GM12878 (cell line): ENCODE measurements at regions not wholly inside any gene's neighbourhood (a gene's known extent, or its start where the extent isn't known, plus 50 kb on each side); places are given as distances from the start of the nearest gene placed in this dataset.

Experiments used
- ATAC-seq: fragments of 200-7000 bp; cut with Tn5 transposase; 3 replicates; pipeline ENCODE4 v1.9.1; 2020; ENCODE audit warnings: mild to moderate bottlenecking, moderate library complexity
- BruUV-seq: library from RNA; stranded (reverse); fragments of 400-500 nt; replicated peaks from 2 replicates; lab custom pipeline; 2021; lab: Mats Ljungman, UMichigan
- CTCF ChIA-PET: fragments of 300-600 bp; sonication (Branson Sonifier 250); formaldehyde crosslinking; extraction: SDS; loops from one replicate; lab custom pipeline; 2021; ENCODE audit warnings: inconsistent platforms; lab: Yijun Ruan, JAX
- POLR2A ChIA-PET: fragments of 350-600 bp; formaldehyde crosslinking; extraction: SDS; loops from one replicate; lab custom pipeline; 2021; ENCODE audit warnings: inconsistent platforms; lab: Charles Lee
- RAD21 ChIA-PET: fragments of 300-600 bp; sonication (Branson Sonifier 250); formaldehyde crosslinking; loops from one replicate; lab custom pipeline; 2023; ENCODE audit warnings: antibody characterized with exemption; ENCODE audit not compliant: unreplicated experiment; lab: Charles Lee
- SMC1A ChIA-PET: fragments of 300-600 bp; sonication (Branson Sonifier 250); formaldehyde crosslinking; loops from one replicate; lab custom pipeline; 2023; ENCODE audit not compliant: unreplicated experiment, uncharacterized antibody; lab: Charles Lee
- DNase-seq: peaks from one replicate; pipeline ENCODE4 v3.0.0-alpha.2; 2011; ENCODE audit warnings: low read depth, low spot score
- FAIRE-seq: peaks from 3 replicates; lab custom pipeline; 2011; peaks lifted over from hg19 to GRCh38; lab: Jason Lieb, UNC
- H2AFZ ChIP-seq: 2 replicates; pipeline ENCODE4 v1.6.0; 2011; ENCODE audit warnings: low read depth, low read length, control low read depth; ENCODE audit not compliant: control insufficient read depth
- H3K27ac ChIP-seq: 2 replicates; pipeline ENCODE4 v1.5.1; 2011; ENCODE audit warnings: control low read depth; ENCODE audit not compliant: control insufficient read depth, insufficient read depth
- H3K27me3 ChIP-seq, 2 experiments: replicated peaks in 1 of 2; 2 replicates each; pipeline versions ENCODE4 v1.6.0 to v1.6.1; 2011; ENCODE audit warnings: low read length in 1 of 2; ENCODE audit not compliant: control insufficient read depth in 2 of 2, insufficient read depth in 2 of 2
- H3K36me3 ChIP-seq, 2 experiments: 2 replicates each; pipeline ENCODE4 v1.5.1; 2011; ENCODE audit warnings: low read length in 1 of 2; ENCODE audit not compliant: control insufficient read depth in 2 of 2, insufficient read depth in 2 of 2
- H3K4me1 ChIP-seq: 2 replicates; pipeline ENCODE4 v1.6.1; 2011; ENCODE audit warnings: mild to moderate bottlenecking, low read length, moderate library complexity, mixed read lengths; ENCODE audit not compliant: control insufficient read depth, insufficient read depth
- H3K4me2 ChIP-seq: 2 replicates; pipeline ENCODE4 v1.6.0; 2011; ENCODE audit warnings: control low read depth; ENCODE audit not compliant: control insufficient read depth, insufficient read depth
- H3K4me3 ChIP-seq: fragments of 200-600 bp; sonication (generic); 2 replicates; pipeline ENCODE4 v1.5.1; 2016
- H3K79me2 ChIP-seq: 2 replicates; pipeline ENCODE4 v1.6.0; 2011; ENCODE audit warnings: low read length; ENCODE audit not compliant: control insufficient read depth, insufficient read depth
- H3K9ac ChIP-seq: 2 replicates; pipeline ENCODE4 v1.8.0; 2011; ENCODE audit warnings: low read length, control low read depth, mixed read lengths; ENCODE audit not compliant: control insufficient read depth, insufficient read depth
- H3K9me3 ChIP-seq: replicated peaks from 3 replicates; pipeline ENCODE4 v1.5.1; 2011; ENCODE audit warnings: mild to moderate bottlenecking, low read length; ENCODE audit not compliant: control insufficient read depth, insufficient read depth
- H4K20me1 ChIP-seq: 2 replicates; pipeline ENCODE4 v1.6.0; 2011; ENCODE audit not compliant: control insufficient read depth, insufficient read depth
- MLLT1 ChIP-seq: fragments of 450-650 bp; IDR thresholded peaks from 2 replicates; pipeline ENCODE4 v1.6.1; 2016; ENCODE audit warnings: mild to moderate bottlenecking
- NFIC ChIP-seq: IDR thresholded peaks from 2 replicates; pipeline ENCODE4 v1.6.1; 2012; ENCODE audit warnings: low read depth, mild to moderate bottlenecking, inconsistent platforms, low read length, moderate library complexity
- NR2F1 ChIP-seq: fragments of 450-650 bp; conservative IDR thresholded peaks from 2 replicates; pipeline ENCODE4 v1.6.1; 2017; ENCODE audit warnings: mild to moderate bottlenecking
- PML ChIP-seq: IDR thresholded peaks from 2 replicates; pipeline ENCODE4 v1.6.1; 2012; ENCODE audit warnings: low read length, inconsistent platforms
- ZNF24 ChIP-seq: fragments of 450-650 bp; IDR thresholded peaks from 2 replicates; pipeline ENCODE4 v1.6.1; 2017; ENCODE audit warnings: antibody characterized with exemption, mild to moderate bottlenecking
- in situ Hi-C: fragments of 300-500 bp; cut with MboI; formaldehyde crosslinking; loops from 9 replicates; pipeline ENCODE4 v1.14.3; 2018; ENCODE audit warnings: mixed read lengths
- intact Hi-C: fragments of 100-400 bp; cut with micrococcal nuclease; formaldehyde crosslinking; loops from one replicate; pipeline ENCODE4 v1.14.2; 2022; ENCODE audit not compliant: unreplicated experiment

- no peak for TF ChIP-seq MLLT1
- no peak for TF ChIP-seq PML
These were observed 70.5 kb upstream of the TRIM9 start (continued) for GRCh38 chr14:51165415-51165814.

- CTCF ChIA-PET: interaction anchor here (0.6 to 1.6 kb wide), 2 partner anchors 9 to 39 kb away, joined by 3 to 4 read pairs; no protein-coding TSS in a partner anchor
- H3K4me2 ChIP-seq: no peak overlapping the region
- RAD21 ChIA-PET: no interaction called here
- SMC1A ChIA-PET: interaction anchor here (2.2 kb wide), 2 partner anchors 12 to 35 kb away, joined by 4 to 8 read pairs; no protein-coding TSS in a partner anchor
- no peak overlapping the region for H3K27ac ChIP-seq
- POLR2A ChIA-PET: no interaction called here
- ATAC-seq (peak; percentile 66), DNase-seq (no peak), FAIRE-seq (no peak)
- no peaks in the 10 kb centered on the region for H3K27me3 ChIP-seq
- H3K4me1 ChIP-seq: no peaks in the 10 kb centered on the region
- no peak overlapping the region for H2AFZ ChIP-seq
- intact Hi-C loops (no loop called here), in situ Hi-C loops (no loop called here)
- no TSS peak for BruUV-seq
- H4K20me1 ChIP-seq: no peaks in the 10 kb centered on the region
- no peaks in the 10 kb centered on the region for H3K36me3 ChIP-seq
- no peaks in the 10 kb centered on the region for H3K9me3 ChIP-seq
- H3K79me2 ChIP-seq: no peaks in the 10 kb centered on the region
- TF ChIP-seq ZNF24 (no peak), NFIC (no peak), NR2F1 (0 out of 2 replicates have a peak, but pooled peaks have one; percentile 14)
- H3K9ac ChIP-seq: no peak overlapping the region
- no peak overlapping the region for H3K4me3 ChIP-seq
These were observed 72.3 kb upstream of the TMX1 start for GRCh38 chr14:51167587-51168214.
